ENCODE measurements at regions not wholly inside any gene's neighbourhood (a gene's known extent, or its start where the extent isn't known, plus 50 kb on each side); places are given as distances from the start of the nearest gene placed in this dataset.

GRCh38 chr3:59620325-59620724 is 570.5 kb upstream of the CFAP20DC start:
- Mint-ChIP-seq H3K36me3 (ENCODE audit: low read depth) (no peaks in the 10 kb centered on the region), H3K4me3 (no peak overlapping the region), H3K9me3 (peaks cover 13% of the 10 kb centered on the region), H3K4me1 (ENCODE audit: low read depth) (no peaks in the 10 kb centered on the region), H3K27ac (no peak overlapping the region), H3K27me3 (ENCODE audit: low read depth) (peaks cover 6% of the 10 kb centered on the region)
- DNase-seq (ENCODE audit: low spot score), result no peak

- no peaks in the 10 kb centered on the region for H3K9me3 Mint-ChIP-seq
- no peak for DNase-seq (ENCODE audit: low spot score)
- no peaks in the 10 kb centered on the region for H3K36me3 Mint-ChIP-seq (ENCODE audit: low read depth)
- no peaks in the 10 kb centered on the region for H3K4me1 Mint-ChIP-seq (ENCODE audit: low read depth)
- H3K27me3 Mint-ChIP-seq (ENCODE audit: low read depth), result peaks cover 3% of the 10 kb centered on the region
- H3K4me3 Mint-ChIP-seq, result no peak overlapping the region
- H3K27ac Mint-ChIP-seq, result no peak overlapping the region
Measured at GRCh38 chr3:59612444-59612715, 562.6 kb upstream of the CFAP20DC start.

- Mint-ChIP-seq H3K4me1 (ENCODE audit: low read depth) (no peaks in the 10 kb centered on the region), H3K9me3 (no peaks in the 10 kb centered on the region), H3K36me3 (ENCODE audit: low read depth) (no peaks in the 10 kb centered on the region), H3K4me3 (no peak overlapping the region), H3K27me3 (ENCODE audit: low read depth) (peaks cover 3% of the 10 kb centered on the region), H3K27ac (no peak overlapping the region)
- no peak for DNase-seq (ENCODE audit: low spot score)
Measured at GRCh38 chr3:59611649-59612443, 562.0 kb upstream of the CFAP20DC start.

- DNase-seq (ENCODE audit: low spot score), result no peak
- no peak overlapping the region for H3K4me3 Mint-ChIP-seq
- no peaks in the 10 kb centered on the region for H3K4me1 Mint-ChIP-seq (ENCODE audit: low read depth)
- H3K36me3 Mint-ChIP-seq (ENCODE audit: low read depth), result no peaks in the 10 kb centered on the region
- H3K9me3 Mint-ChIP-seq, result no peaks in the 10 kb centered on the region
- peaks cover 5% of the 10 kb centered on the region for H3K27me3 Mint-ChIP-seq (ENCODE audit: low read depth)
- no peak overlapping the region for H3K27ac Mint-ChIP-seq
Measured at GRCh38 chr3:59609657-59610348, 560.0 kb upstream of the CFAP20DC start.

GRCh38 chr3:59608356-59608755 is 558.5 kb upstream of the CFAP20DC start:
- Mint-ChIP-seq H3K27ac (no peak overlapping the region), H3K36me3 (ENCODE audit: low read depth) (no peaks in the 10 kb centered on the region), H3K9me3 (no peaks in the 10 kb centered on the region), H3K4me3 (no peak overlapping the region), H3K27me3 (ENCODE audit: low read depth) (peaks cover 5% of the 10 kb centered on the region), H3K4me1 (ENCODE audit: low read depth) (no peaks in the 10 kb centered on the region)
- no peak for DNase-seq (ENCODE audit: low spot score)

- no peaks in the 10 kb centered on the region for H3K4me1 Mint-ChIP-seq (ENCODE audit: low read depth)
- no peak overlapping the region for H3K4me3 Mint-ChIP-seq
- no peak for DNase-seq (ENCODE audit: low spot score)
- no peak overlapping the region for H3K27ac Mint-ChIP-seq
- H3K27me3 Mint-ChIP-seq (ENCODE audit: low read depth), result peaks cover 5% of the 10 kb centered on the region
- no peaks in the 10 kb centered on the region for H3K9me3 Mint-ChIP-seq
- H3K36me3 Mint-ChIP-seq (ENCODE audit: low read depth), result no peaks in the 10 kb centered on the region
Measured at GRCh38 chr3:59607656-59608055, 557.8 kb upstream of the CFAP20DC start.

- H3K9me3 Mint-ChIP-seq, result no peaks in the 10 kb centered on the region
- H3K27ac Mint-ChIP-seq, result no peak overlapping the region
- no peak for DNase-seq (ENCODE audit: low spot score)
- H3K27me3 Mint-ChIP-seq (ENCODE audit: low read depth), result peaks cover 9% of the 10 kb centered on the region
- H3K4me3 Mint-ChIP-seq, result no peak overlapping the region
- H3K4me1 Mint-ChIP-seq (ENCODE audit: low read depth), result no peaks in the 10 kb centered on the region
- H3K36me3 Mint-ChIP-seq (ENCODE audit: low read depth), result no peaks in the 10 kb centered on the region
Measured at GRCh38 chr3:59606638-59607266, 556.9 kb upstream of the CFAP20DC start.

- Mint-ChIP-seq H3K27me3 (ENCODE audit: low read depth) (peaks cover 7% of the 10 kb centered on the region), H3K27ac (no peak overlapping the region), H3K36me3 (ENCODE audit: low read depth) (no peaks in the 10 kb centered on the region), H3K4me1 (ENCODE audit: low read depth) (no peaks in the 10 kb centered on the region), H3K9me3 (no peaks in the 10 kb centered on the region), H3K4me3 (no peak overlapping the region)
- DNase-seq (ENCODE audit: low spot score), result no peak
Measured at GRCh38 chr3:59605944-59606534, 556.2 kb upstream of the CFAP20DC start.

- Mint-ChIP-seq H3K27ac (no peak overlapping the region), H3K27me3 (ENCODE audit: low read depth) (peaks cover 6% of the 10 kb centered on the region)
- no peak for DNase-seq (ENCODE audit: low spot score)
Measured at GRCh38 chr3:59605318-59605717, 555.5 kb upstream of the CFAP20DC start.

GRCh38 chr3:59601486-59601885 is 551.7 kb upstream of the CFAP20DC start:
- no peak overlapping the region for H3K27ac Mint-ChIP-seq
- H3K9me3 Mint-ChIP-seq, result no peaks in the 10 kb centered on the region
- H3K4me1 Mint-ChIP-seq (ENCODE audit: low read depth), result no peaks in the 10 kb centered on the region
- H3K27me3 Mint-ChIP-seq (ENCODE audit: low read depth), result peaks cover 6% of the 10 kb centered on the region
- H3K4me3 Mint-ChIP-seq, result no peak overlapping the region
- no peaks in the 10 kb centered on the region for H3K36me3 Mint-ChIP-seq (ENCODE audit: low read depth)
- no peak for DNase-seq (ENCODE audit: low spot score)

More at GRCh38 chr3:59605318-59605717, 555.5 kb upstream of the CFAP20DC start:
- H3K36me3 Mint-ChIP-seq (ENCODE audit: low read depth), result no peaks in the 10 kb centered on the region
- H3K9me3 Mint-ChIP-seq, result no peaks in the 10 kb centered on the region
- no peaks in the 10 kb centered on the region for H3K4me1 Mint-ChIP-seq (ENCODE audit: low read depth)
- H3K4me3 Mint-ChIP-seq, result no peak overlapping the region

GRCh38 chr3:59600631-59601030 is 550.8 kb upstream of the CFAP20DC start:
- H3K27ac Mint-ChIP-seq, result no peak overlapping the region
- H3K4me3 Mint-ChIP-seq, result no peak overlapping the region
- H3K36me3 Mint-ChIP-seq (ENCODE audit: low read depth), result no peaks in the 10 kb centered on the region
- peaks cover 2% of the 10 kb centered on the region for H3K9me3 Mint-ChIP-seq
- peaks cover 4% of the 10 kb centered on the region for H3K27me3 Mint-ChIP-seq (ENCODE audit: low read depth)
- DNase-seq (ENCODE audit: low spot score), result no peak
- H3K4me1 Mint-ChIP-seq (ENCODE audit: low read depth), result no peaks in the 10 kb centered on the region

- Mint-ChIP-seq H3K27ac (no peak overlapping the region), H3K36me3 (ENCODE audit: low read depth) (no peaks in the 10 kb centered on the region), H3K9me3 (peaks cover 8% of the 10 kb centered on the region), H3K4me3 (no peak overlapping the region), H3K4me1 (ENCODE audit: low read depth) (no peaks in the 10 kb centered on the region), H3K27me3 (ENCODE audit: low read depth) (peaks cover 6% of the 10 kb centered on the region)
- no peak for DNase-seq (ENCODE audit: low spot score)
Measured at GRCh38 chr3:59596741-59597140, 546.9 kb upstream of the CFAP20DC start.

- H3K36me3 Mint-ChIP-seq (ENCODE audit: low read depth), result no peaks in the 10 kb centered on the region
- H3K4me1 Mint-ChIP-seq (ENCODE audit: low read depth), result no peaks in the 10 kb centered on the region
- H3K4me3 Mint-ChIP-seq, result no peak overlapping the region
- peaks cover 6% of the 10 kb centered on the region for H3K27me3 Mint-ChIP-seq (ENCODE audit: low read depth)
- no peak for DNase-seq (ENCODE audit: low spot score)
- no peak overlapping the region for H3K27ac Mint-ChIP-seq
- H3K9me3 Mint-ChIP-seq, result peaks cover 8% of the 10 kb centered on the region
Measured at GRCh38 chr3:59595830-59596229, 546.0 kb upstream of the CFAP20DC start.

GRCh38 chr3:59593380-59593779 is 543.6 kb upstream of the CFAP20DC start:
- Mint-ChIP-seq H3K36me3 (ENCODE audit: low read depth) (no peaks in the 10 kb centered on the region), H3K27ac (no peak overlapping the region)

More at GRCh38 chr3:59593380-59593779, 543.6 kb upstream of the CFAP20DC start:
- H3K4me3 Mint-ChIP-seq, result no peak overlapping the region
- H3K27me3 Mint-ChIP-seq (ENCODE audit: low read depth), result peaks cover 6% of the 10 kb centered on the region
- no peak for DNase-seq (ENCODE audit: low spot score)
- H3K9me3 Mint-ChIP-seq, result peaks cover 8% of the 10 kb centered on the region
- no peaks in the 10 kb centered on the region for H3K4me1 Mint-ChIP-seq (ENCODE audit: low read depth)
